HG02678 (cell line): ENCODE measurements at regions not wholly inside any gene's neighbourhood (a gene's known extent, or its start where the extent isn't known, plus 50 kb on each side); places are given as distances from the start of the nearest gene placed in this dataset.
A peak's percentile ranks its signal among the peaks of the same experiment; 100 is the strongest.
"Not testable (repeated sequence)": the region's sequence is repeated elsewhere in the genome, so short reads cannot be mapped to it uniquely, and the experiment has no call there.

Experiments used
- ATAC-seq: cut with Tn5 transposase; IDR thresholded peaks from one replicate; pipeline ENCODE4 v1.9.1; 2021; ENCODE audit warnings: mild to moderate bottlenecking, moderate library complexity; ENCODE audit not compliant: unreplicated experiment

DNA sequence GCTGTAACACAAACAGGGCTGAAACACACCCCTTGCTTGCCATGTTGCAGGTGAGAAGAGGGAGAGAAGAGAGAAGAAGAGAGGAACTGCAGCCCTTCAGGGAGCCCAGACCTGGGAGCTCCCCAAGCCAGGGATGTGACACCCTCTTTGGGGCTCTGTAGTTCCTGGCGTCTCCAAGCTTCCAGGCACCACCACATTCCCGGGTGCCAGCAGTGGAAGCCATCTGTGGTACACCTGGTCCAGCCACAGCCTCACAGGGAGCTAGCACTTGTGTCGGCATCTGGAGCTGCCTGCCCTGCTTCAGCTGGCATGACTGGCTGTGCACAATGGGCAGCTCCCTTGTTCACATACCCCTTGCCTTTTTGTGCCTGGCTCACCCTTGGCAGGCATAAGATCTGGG, 182.1 kb downstream of the DEPDC1B start:
- ATAC-seq: no peak

- no peak for ATAC-seq
Observed at GRCh38 chr5:60517094-60517694, 182.8 kb downstream of the DEPDC1B start.

GRCh38 chr5:60516688-60517087, 183.3 kb downstream of the DEPDC1B start:
- ATAC-seq: no peak

DNA sequence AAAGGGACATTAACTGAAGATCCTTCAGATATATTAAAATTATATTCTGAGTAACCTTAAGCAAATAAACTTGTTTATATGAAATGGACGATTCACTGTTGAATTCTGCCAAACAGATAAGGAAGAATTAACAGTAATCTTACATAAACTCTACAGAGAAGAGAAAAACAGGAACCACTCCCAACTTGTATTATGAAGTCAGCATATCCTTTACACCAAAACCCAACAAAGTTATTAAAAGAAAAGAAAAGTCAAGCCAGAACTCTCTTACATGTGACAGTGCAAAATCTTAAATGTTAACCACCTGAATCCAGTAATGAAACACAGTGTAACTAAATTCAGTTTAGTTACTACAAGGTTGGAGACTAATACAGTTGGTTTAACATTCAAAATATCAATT, 185.8 kb downstream of the DEPDC1B start:
- no peak for ATAC-seq

DNA sequence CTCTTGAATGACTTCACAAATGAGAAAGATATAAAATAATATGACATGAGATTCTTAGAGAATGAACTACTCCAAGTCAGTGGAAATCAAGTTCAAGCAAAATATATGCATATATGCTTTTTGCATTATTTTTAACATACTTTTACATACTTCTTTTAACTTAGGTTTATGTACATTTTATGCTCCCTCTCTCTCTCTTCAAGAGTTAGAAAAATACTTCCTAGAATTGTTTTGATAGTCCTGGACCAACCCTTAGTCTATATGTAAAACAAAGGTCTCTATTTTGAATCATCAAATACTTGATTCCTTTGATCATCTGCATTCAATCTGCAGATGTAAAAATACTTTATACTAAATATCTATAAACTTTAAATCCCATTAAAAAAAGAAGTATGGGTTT, 187.8 kb downstream of the DEPDC1B start:
- no peak for ATAC-seq

GRCh38 chr5:60510663-60511062, 189.3 kb downstream of the DEPDC1B start:
- no peak for ATAC-seq

GRCh38 chr5:60510049-60510448, 189.9 kb downstream of the DEPDC1B start:
- ATAC-seq: no peak

GRCh38 chr5:60509519-60509918, 190.4 kb downstream of the DEPDC1B start:
- no peak for ATAC-seq

- no peak for ATAC-seq
Observed at GRCh38 chr5:60507687-60508086, 192.3 kb downstream of the DEPDC1B start.

GRCh38 chr5:60505373-60506171, 194.4 kb downstream of the DEPDC1B start:
- no peak for ATAC-seq

GRCh38 chr5:60504342-60504741, 195.6 kb downstream of the DEPDC1B start:
- peak; percentile 78 for ATAC-seq

DNA sequence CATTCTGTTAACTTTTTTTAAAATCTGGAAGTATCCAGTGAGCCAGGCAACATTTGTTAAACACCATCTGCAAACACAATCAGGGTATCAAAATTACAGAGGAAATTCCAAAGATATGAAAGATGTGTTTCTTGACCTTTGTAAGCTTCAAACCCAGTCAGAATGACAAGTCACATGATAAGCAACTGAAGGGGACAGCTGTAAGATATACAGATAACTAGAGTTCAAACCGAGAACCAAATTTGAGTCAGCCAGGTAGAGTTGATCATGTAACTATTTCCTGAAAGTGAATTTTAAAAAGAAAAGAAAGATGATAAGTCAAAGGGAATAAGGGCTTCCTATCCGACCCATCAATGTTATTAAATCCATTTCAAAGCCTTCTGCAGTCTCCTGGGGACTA, 196.2 kb downstream of the DEPDC1B start:
- peak; percentile 85 for ATAC-seq

DNA sequence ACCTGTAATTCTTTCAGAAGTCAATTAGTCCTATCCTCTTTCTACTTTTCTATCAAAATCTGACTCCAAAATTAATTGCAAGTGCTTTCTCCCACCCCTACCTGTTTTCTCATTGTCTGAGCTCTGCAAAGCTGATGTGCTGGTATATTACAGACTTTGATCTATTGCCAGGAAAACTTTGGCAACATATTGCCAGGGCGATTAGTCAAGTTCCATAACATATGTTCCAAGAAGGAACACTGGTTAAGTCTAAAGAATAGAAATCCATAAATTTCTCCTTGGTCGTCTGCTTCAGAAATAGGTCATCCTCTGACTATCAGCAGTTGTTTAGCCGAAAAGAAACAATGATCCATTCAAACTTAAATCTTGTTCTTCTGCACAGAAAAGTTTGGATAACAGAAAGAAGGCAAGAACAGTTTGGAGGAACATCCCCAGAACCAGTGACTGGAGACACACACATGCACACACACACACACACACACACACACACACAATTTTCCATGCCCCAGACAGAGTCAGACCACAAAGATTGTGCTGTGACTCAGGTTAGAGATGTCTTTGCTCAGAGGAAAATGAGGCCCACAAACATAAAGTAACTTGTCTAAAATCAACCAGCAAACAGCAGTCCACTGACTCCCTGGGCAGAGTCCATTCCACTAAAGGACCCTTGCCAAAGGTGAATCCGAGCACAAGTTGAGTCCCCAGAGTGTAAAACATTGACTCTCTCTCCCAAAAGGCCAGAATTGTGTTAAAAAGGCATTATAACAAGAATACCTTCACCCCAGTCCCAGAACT, 202.1 kb downstream of the DEPDC1B start:
- no peak for ATAC-seq

DNA sequence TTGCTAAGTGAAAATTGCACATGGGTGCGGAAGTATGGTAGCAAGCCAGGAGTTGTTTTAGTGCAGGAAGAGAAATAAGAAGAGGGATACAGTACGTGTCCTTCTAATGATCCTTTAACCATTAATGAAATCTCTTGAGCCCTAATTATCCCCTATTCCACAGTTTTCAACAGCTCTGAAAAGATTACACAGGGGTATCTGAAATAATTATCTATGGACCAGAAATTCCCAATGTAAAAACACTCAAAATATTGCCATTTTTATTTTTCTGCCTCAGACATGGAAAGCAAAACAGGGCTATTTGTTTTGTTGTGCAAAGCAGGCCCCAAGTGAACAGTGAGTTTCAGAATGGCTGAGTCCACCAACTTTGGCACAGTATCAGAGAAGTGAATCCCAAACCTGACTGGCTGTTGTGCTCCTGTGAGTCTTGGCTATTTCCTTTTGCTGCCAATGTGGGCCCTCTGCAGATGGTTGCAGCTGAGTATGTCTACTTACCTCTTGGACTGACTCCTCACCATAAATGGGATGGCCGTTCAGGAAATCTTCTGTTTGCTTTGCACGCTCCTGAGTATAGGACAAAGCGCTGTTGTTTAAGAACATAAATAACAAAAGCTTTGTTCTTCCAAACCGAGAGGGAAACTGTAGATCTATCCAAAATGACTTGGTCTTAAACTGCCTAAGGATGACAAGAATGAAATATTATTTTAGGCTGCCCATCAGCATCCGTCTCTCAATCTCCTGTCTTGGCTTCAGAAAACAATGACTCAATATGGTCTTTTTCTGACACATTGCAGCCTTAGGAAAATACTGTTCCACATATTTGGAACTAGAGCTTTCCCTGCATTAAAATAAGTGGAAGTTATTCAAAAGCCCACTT, 204.1 kb downstream of the DEPDC1B start:
- no peak for ATAC-seq

- peak; percentile 87 for ATAC-seq
Observed at GRCh38 chr5:60494635-60495034, 205.3 kb downstream of the DEPDC1B start.

GRCh38 chr5:60494144-60494543, 205.8 kb downstream of the DEPDC1B start:
- ATAC-seq: no peak

DNA sequence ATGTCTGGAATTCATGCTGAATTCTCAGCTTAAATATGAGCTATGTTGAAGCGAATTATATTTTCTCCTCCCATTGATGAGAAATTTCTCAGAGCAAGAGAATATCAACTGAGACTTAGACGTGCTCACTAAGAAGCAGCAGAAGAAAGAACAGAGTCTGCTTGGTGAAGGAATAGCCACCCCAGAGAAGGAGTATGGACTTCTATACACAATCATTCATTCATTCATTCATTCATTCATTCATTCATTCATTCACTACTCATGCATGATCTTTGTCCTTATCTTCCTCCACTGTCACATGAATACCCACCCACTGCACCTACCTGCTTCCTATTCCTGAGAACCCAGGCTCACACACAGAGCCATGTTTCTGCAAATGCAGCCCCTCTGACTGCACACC, 206.6 kb downstream of the DEPDC1B start:
- no peak for ATAC-seq

- ATAC-seq: no peak
Observed at GRCh38 chr5:60492958-60493357, 207.0 kb downstream of the DEPDC1B start.

GRCh38 chr5:60492358-60492757, 207.6 kb downstream of the DEPDC1B start:
- ATAC-seq: not testable (repeated sequence)

- no peak for ATAC-seq
Observed at GRCh38 chr5:60490597-60491166, 209.3 kb downstream of the DEPDC1B start.
